Gastroesophageal sphincter (tissue), 4 donors: ENCODE measurements at regions not wholly inside any gene's neighbourhood (a gene's known extent, or its start where the extent isn't known, plus 50 kb on each side); places are given as distances from the start of the nearest gene placed in this dataset.

Experiments
- ATAC-seq: fragments of 150-250 bp; one replicate; pipeline ENCODE4 v1.9.1; 2016; ENCODE audit warnings: mild to moderate bottlenecking, moderate library complexity
- H3K27ac ChIP-seq, 4 donors: fragments of 200-600 bp; sonication (generic) in 3 of 4; 1 replicate in 3 of 4; 2 replicates in 1 of 4; pipeline ENCODE4 v1.5.1; 2016 to 2019
- H3K27me3 ChIP-seq: fragments of 200-600 bp; sonication (generic); one replicate; pipeline ENCODE4 v1.5.1; 2019
- H3K36me3 ChIP-seq, 2 donors: fragments of 200-600 bp; sonication (generic); one replicate each; pipeline ENCODE4 v1.5.1; 2019; ENCODE audit warnings: control low read depth in 1 of 2
- H3K4me1 ChIP-seq, 3 donors: fragments of 200-600 bp; sonication (generic); 1 replicate in 2 of 3; 2 replicates in 1 of 3; pipeline ENCODE4 v1.5.1; 2016 to 2019; ENCODE audit warnings: control low read depth in 2 of 3
- H3K4me3 ChIP-seq, 2 donors: fragments of 200-600 bp; sonication (generic); one replicate each; pipeline ENCODE4 v1.5.1; 2019; ENCODE audit warnings: mild to moderate bottlenecking in 1 of 2, moderate library complexity in 1 of 2
- H3K9me3 ChIP-seq, 3 donors: fragments of 200-600 bp; sonication (generic); one replicate each; pipeline ENCODE4 v1.5.1; 2017 to 2019; ENCODE audit warnings: control low read depth in 2 of 3
- CTCF ChIP-seq, 4 experiments: fragments of 200-600 bp in 2 of 4; fragments of 450-650 bp in 2 of 4; sonication (generic) in 1 of 4; IDR thresholded peaks; one replicate each; pipeline ENCODE4 v1.5.1; 2017 to 2019; ENCODE audit warnings: antibody characterized with exemption in 4 of 4, mild to moderate bottlenecking in 2 of 4, moderate library complexity in 2 of 4
- EP300 ChIP-seq: sonication (generic); formaldehyde crosslinking; IDR thresholded peaks from one replicate; pipeline ENCODE4 v1.6.1; 2017; ENCODE audit warnings: antibody characterized with exemption, mild to moderate bottlenecking
- POLR2A ChIP-seq, 2 donors: fragments of 450-650 bp; IDR thresholded peaks; one replicate each; pipeline ENCODE4 v1.6.1; 2017; ENCODE audit warnings: antibody characterized with exemption in 2 of 2, mild to moderate bottlenecking in 2 of 2, moderate library complexity in 1 of 2
- POLR2AphosphoS5 ChIP-seq: sonication (generic); formaldehyde crosslinking; IDR thresholded peaks from one replicate; pipeline ENCODE4 v1.6.1; 2017; ENCODE audit warnings: antibody characterized with exemption
- WGBS, 2 donors: methylation state at CpG; one replicate each; pipeline ENCODE4 v1.1.5; 2018; ENCODE audit warnings: low coverage in 1 of 2; 5-methylcytosine and 5-hydroxymethylcytosine counted together

- Histone ChIP-seq H3K9me3 (no peaks in the 10 kb centered on the region), H3K36me3 (no peaks in the 10 kb centered on the region), H3K27ac (peak overlapping the region in 3 of 4 donors; percentile 66 to 76 (median 66)), H3K4me1 (peaks cover 0 to 55% (median 12%) of the 10 kb centered on the region in 3 donors), H3K4me3 (no peak overlapping the region), H3K27me3 (no peaks in the 10 kb centered on the region)
- TF ChIP-seq EP300 = no peak
- TF ChIP-seq POLR2A (IDR thresholded peaks at IDR 0.05) = no peak
- TF ChIP-seq POLR2AphosphoS5 = no peak
- no peak for TF ChIP-seq CTCF (IDR thresholded peaks at IDR 0.05)
- 68 to 81% methylated on average over 5 to 7 of the region's 14 CpGs for WGBS, 2 donors
- no peak for ATAC-seq
Observed at GRCh38 chr2:43129676-43130547, 96.5 kb downstream of the ZFP36L2 start.

DNA sequence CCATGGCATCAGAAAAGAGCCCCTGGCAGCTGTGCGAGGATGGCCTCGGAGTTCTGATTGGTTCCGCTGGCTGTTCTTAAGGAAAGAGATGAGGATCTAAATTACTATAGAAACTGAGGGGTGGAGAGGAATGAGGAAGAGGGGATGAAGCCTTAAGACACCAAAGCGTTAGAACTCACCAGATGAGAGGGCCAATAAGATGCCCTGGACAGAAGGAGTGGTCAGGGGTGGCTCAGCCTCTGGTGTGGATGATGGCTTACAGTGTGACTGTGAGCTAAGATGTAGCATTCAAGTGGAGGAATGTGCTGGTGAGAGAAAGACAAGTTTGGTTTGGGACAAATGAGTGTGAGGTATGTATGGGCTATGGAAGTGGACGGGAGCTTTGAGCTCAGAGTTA is 97.8 kb downstream of the ZFP36L2 start:
- 63 to 93% methylated on average over 4 to 5 of the region's 5 CpGs for WGBS, 2 donors
- Histone ChIP-seq H3K9me3 (no peaks in the 10 kb centered on the region), H3K36me3 (no peaks in the 10 kb centered on the region), H3K27ac (peak overlapping the region in 3 of 4 donors; percentile 18 to 48 (median 24)), H3K4me3 (no peak overlapping the region), H3K4me1 (peaks cover 0 to 42% (median 12%) of the 10 kb centered on the region in 3 donors), H3K27me3 (no peaks in the 10 kb centered on the region)
- no peak for ATAC-seq
- TF ChIP-seq POLR2AphosphoS5 = no peak
- TF ChIP-seq CTCF (IDR thresholded peaks at IDR 0.05) = no peak
- TF ChIP-seq POLR2A (IDR thresholded peaks at IDR 0.05) = no peak
- TF ChIP-seq EP300 = no peak

DNA sequence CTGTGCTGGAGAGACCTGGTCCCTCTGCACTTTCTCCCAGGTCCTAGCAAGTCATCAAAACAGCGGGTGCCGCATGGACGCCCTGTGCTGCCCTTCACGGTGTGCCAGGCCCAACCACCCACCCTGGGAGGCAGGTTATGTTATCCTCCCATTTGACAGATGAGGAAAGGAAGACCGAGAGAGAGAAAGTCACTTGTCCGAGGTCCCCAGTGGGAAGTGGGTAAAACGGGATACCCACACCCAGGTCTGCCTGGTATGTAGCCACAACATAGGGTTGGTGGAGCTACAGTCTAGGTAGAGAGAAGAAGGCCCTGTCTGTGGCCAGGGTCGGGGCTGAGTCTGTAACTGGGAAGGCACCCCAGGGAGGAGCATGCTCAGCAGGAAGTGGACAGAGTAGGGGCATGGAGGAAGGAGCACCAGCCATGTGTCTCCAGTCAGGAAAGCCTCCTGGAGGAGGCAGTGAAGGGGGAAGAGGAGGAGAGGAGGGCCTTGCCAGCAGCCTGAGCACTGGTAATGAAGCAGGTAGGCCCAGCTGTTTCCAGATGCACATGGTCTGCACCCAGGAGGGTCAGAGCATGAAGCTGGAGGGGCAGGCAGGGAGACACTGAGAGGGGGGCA is 98.4 kb downstream of the ZFP36L2 start:
- Histone ChIP-seq H3K4me3 (no peak overlapping the region), H3K9me3 (no peaks in the 10 kb centered on the region), H3K27ac (peak overlapping the region in 3 of 4 donors; percentile 24 to 48 (median 39)), H3K4me1 (peaks cover 0 to 37% (median 12%) of the 10 kb centered on the region in 3 donors), H3K27me3 (no peaks in the 10 kb centered on the region), H3K36me3 (no peaks in the 10 kb centered on the region)
- 93% methylated on average over 3 of the region's 8 CpGs; no CpG with 5 or more reads in 1 of the 2 donors for WGBS, 2 donors
- no peak for ATAC-seq
- TF ChIP-seq EP300 (no peak), POLR2A (IDR thresholded peaks at IDR 0.05) (no peak), POLR2AphosphoS5 (no peak), CTCF (IDR thresholded peaks at IDR 0.05) (no peak)

GRCh38 chr2:43127208-43127940 is 99.0 kb downstream of the ZFP36L2 start:
- H3K4me1 ChIP-seq = peaks cover 0 to 30% (median 12%) of the 10 kb centered on the region in 3 donors
- no peaks in the 10 kb centered on the region for H3K36me3 ChIP-seq
- TF ChIP-seq POLR2AphosphoS5 (no peak), CTCF (IDR thresholded peaks at IDR 0.05) (peak in 3 of 4 experiments; percentile 32 to 60 (median 53))
- H3K9me3 ChIP-seq = no peaks in the 10 kb centered on the region
- no peak overlapping the region for H3K4me3 ChIP-seq
- ATAC-seq = peak; percentile 40
- H3K27ac ChIP-seq = peak overlapping the region in 2 of 4 donors; percentile 24 to 48
- H3K27me3 ChIP-seq = no peaks in the 10 kb centered on the region
- 53% methylated on average over 3 of the region's 24 CpGs; no CpG with 5 or more reads in 1 of the 2 donors for WGBS, 2 donors
